PFSK-1 (cell line): ENCODE measurements at regions not wholly inside any gene's neighbourhood (a gene's known extent, or its start where the extent isn't known, plus 50 kb on each side); places are given as distances from the start of the nearest gene placed in this dataset.

ENCODE experiments used
- SIN3A ChIP-seq: IDR thresholded peaks from 2 replicates; pipeline ENCODE4 v1.6.1; 2012; ENCODE audit warnings: mild to moderate bottlenecking, low read length, moderate library complexity, borderline replicate concordance; ENCODE audit not compliant: insufficient read depth
- TAF1 ChIP-seq: IDR thresholded peaks from 2 replicates; pipeline ENCODE4 v1.6.1; 2012; ENCODE audit warnings: low read length, control low read depth, borderline replicate concordance; ENCODE audit not compliant: insufficient read depth

- TF ChIP-seq SIN3A (no peak), TAF1 (no peak)
Measured at GRCh38 chr14:53531156-53531555, 378.0 kb upstream of the DDHD1 start.
